ENCODE measurements at regions not wholly inside any gene's neighbourhood (a gene's known extent, or its start where the extent isn't known, plus 50 kb on each side); places are given as distances from the start of the nearest gene placed in this dataset.
"Not testable (repeated sequence)": the region's sequence is repeated elsewhere in the genome, so short reads cannot be mapped to it uniquely, and the experiment has no call there.

- no peak for DNase-seq (ENCODE audit: low spot score)
- in situ Hi-C loops (cut with HindIII; ENCODE audit: low sequenced_read_pairs) = no loop called here
Observed at GRCh38 chr3:164781755-164782154, 296.5 kb downstream of the SI start.

- in situ Hi-C loops (cut with HindIII; ENCODE audit: low sequenced_read_pairs) = no loop called here
- DNase-seq (ENCODE audit: low spot score) = no peak
Observed at GRCh38 chr3:164779816-164780215, 298.5 kb downstream of the SI start.

GRCh38 chr3:164752812-164753211 is 325.5 kb downstream of the SI start:
- in situ Hi-C loops (cut with HindIII; ENCODE audit: low sequenced_read_pairs) = no loop called here

GRCh38 chr3:164748626-164749025 is 329.7 kb downstream of the SI start:
- in situ Hi-C loops (cut with HindIII; ENCODE audit: low sequenced_read_pairs) = no loop called here
- DNase-seq (ENCODE audit: low spot score) = no peak

More at GRCh38 chr3:164752812-164753211, 325.5 kb downstream of the SI start:
- no peak for DNase-seq (ENCODE audit: low spot score)

GRCh38 chr3:164741869-164742268 is 336.4 kb downstream of the SI start:
- no peak for DNase-seq (ENCODE audit: low spot score)

GRCh38 chr3:164737174-164737573 is 341.1 kb downstream of the SI start:
- no peak for DNase-seq (ENCODE audit: low spot score)
- in situ Hi-C loops (cut with HindIII; ENCODE audit: low sequenced_read_pairs) = no loop called here

More at GRCh38 chr3:164741869-164742268, 336.4 kb downstream of the SI start:
- in situ Hi-C loops (cut with HindIII; ENCODE audit: low sequenced_read_pairs) = no loop called here

- no peak for DNase-seq (ENCODE audit: low spot score)
- in situ Hi-C loops (cut with HindIII; ENCODE audit: low sequenced_read_pairs) = no loop called here
Observed at GRCh38 chr3:164732166-164732565, 346.1 kb downstream of the SI start.

GRCh38 chr3:164730815-164731360 is 347.4 kb downstream of the SI start:
- in situ Hi-C loops (cut with HindIII; ENCODE audit: low sequenced_read_pairs) = no loop called here
- DNase-seq (ENCODE audit: low spot score) = no peak

GRCh38 chr3:164723396-164723795 is 354.9 kb downstream of the SI start:
- in situ Hi-C loops (cut with HindIII; ENCODE audit: low sequenced_read_pairs) = no loop called here
- DNase-seq (ENCODE audit: low spot score) = no peak

- not testable (repeated sequence) for DNase-seq (ENCODE audit: low spot score)
Observed at GRCh38 chr3:164702808-164703207, 375.5 kb downstream of the SI start.

GRCh38 chr3:164687902-164688301 is 390.4 kb downstream of the SI start:
- no peak for DNase-seq (ENCODE audit: low spot score)
- in situ Hi-C loops (cut with HindIII; ENCODE audit: low sequenced_read_pairs) = no loop called here

More at GRCh38 chr3:164702808-164703207, 375.5 kb downstream of the SI start:
- in situ Hi-C loops (cut with HindIII; ENCODE audit: low sequenced_read_pairs) = not testable (repeated sequence)

- in situ Hi-C loops (cut with HindIII; ENCODE audit: low sequenced_read_pairs) = no loop called here
- DNase-seq (ENCODE audit: low spot score) = no peak
Observed at GRCh38 chr3:164687211-164687610, 391.1 kb downstream of the SI start.

GRCh38 chr3:164683489-164683888 is 394.8 kb downstream of the SI start:
- DNase-seq (ENCODE audit: low spot score) = no peak
- in situ Hi-C loops (cut with HindIII; ENCODE audit: low sequenced_read_pairs) = no loop called here

- DNase-seq (ENCODE audit: low spot score) = no peak
- in situ Hi-C loops (cut with HindIII; ENCODE audit: low sequenced_read_pairs) = no loop called here
Observed at GRCh38 chr3:164679245-164679644, 399.1 kb downstream of the SI start.

- in situ Hi-C loops (cut with HindIII; ENCODE audit: low sequenced_read_pairs) = no loop called here
- DNase-seq (ENCODE audit: low spot score) = no peak
Observed at GRCh38 chr3:164677317-164677716, 401.0 kb downstream of the SI start.

GRCh38 chr3:164673738-164674137 is 404.6 kb downstream of the SI start:
- in situ Hi-C loops (cut with HindIII; ENCODE audit: low sequenced_read_pairs) = no loop called here
- DNase-seq (ENCODE audit: low spot score) = no peak

GRCh38 chr3:164658125-164658524 is 420.2 kb downstream of the SI start:
- DNase-seq (ENCODE audit: low spot score) = no peak
- in situ Hi-C loops (cut with HindIII; ENCODE audit: low sequenced_read_pairs) = no loop called here

GRCh38 chr3:164657631-164658030 is 420.7 kb downstream of the SI start:
- in situ Hi-C loops (cut with HindIII; ENCODE audit: low sequenced_read_pairs) = no loop called here
- DNase-seq (ENCODE audit: low spot score) = peak; percentile 10

- in situ Hi-C loops (cut with HindIII; ENCODE audit: low sequenced_read_pairs) = no loop called here
- DNase-seq (ENCODE audit: low spot score) = no peak
Observed at GRCh38 chr3:164655462-164655861, 422.8 kb downstream of the SI start.

GRCh38 chr3:164641071-164641470 is 437.2 kb downstream of the SI start:
- in situ Hi-C loops (cut with HindIII; ENCODE audit: low sequenced_read_pairs) = no loop called here
- DNase-seq (ENCODE audit: low spot score) = no peak

- in situ Hi-C loops (cut with HindIII; ENCODE audit: low sequenced_read_pairs) = no loop called here
- DNase-seq (ENCODE audit: low spot score) = no peak
Observed at GRCh38 chr3:164640591-164640990, 437.7 kb downstream of the SI start.

- in situ Hi-C loops (cut with HindIII; ENCODE audit: low sequenced_read_pairs) = no loop called here
- DNase-seq (ENCODE audit: low spot score) = no peak
Observed at GRCh38 chr3:164620956-164621355, 457.3 kb downstream of the SI start.
